ENCODE measurements at regions not wholly inside any gene's neighbourhood (a gene's known extent, or its start where the extent isn't known, plus 50 kb on each side); places are given as distances from the start of the nearest gene placed in this dataset.
A peak's percentile ranks its signal among the peaks of the same experiment; 100 is the strongest.

DNA sequence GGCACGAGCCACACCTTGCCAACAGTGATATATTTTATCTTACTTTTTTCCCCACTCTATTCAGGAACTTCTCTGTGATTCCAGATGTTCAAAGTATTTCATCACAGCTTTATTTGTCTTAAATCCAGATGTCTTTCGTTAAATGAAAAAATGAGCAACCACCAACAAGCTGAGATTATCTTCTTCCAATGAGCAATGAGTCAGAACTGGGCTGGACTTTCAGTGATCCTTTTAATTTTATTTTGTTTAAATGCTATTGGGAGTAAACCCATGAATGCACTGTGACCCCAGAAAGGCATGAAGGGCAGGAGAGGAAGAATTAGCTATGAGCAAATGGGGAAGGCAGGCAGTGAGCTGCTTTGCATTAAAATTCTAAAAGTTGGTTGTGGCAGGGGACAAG is 77.6 kb upstream of the IMMP2L start:
- H3K36me3 Mint-ChIP-seq (ENCODE audit: low read depth), result no peaks in the 10 kb centered on the region
- H3K4me3 Mint-ChIP-seq, result no peak overlapping the region
- peaks cover 7% of the 10 kb centered on the region for H3K9me3 Mint-ChIP-seq
- peak overlapping the region; percentile 17 for H3K27ac Mint-ChIP-seq
- no peak for DNase-seq
- H3K4me1 Mint-ChIP-seq, result no peaks in the 10 kb centered on the region
- TF ChIP-seq, protein P1, sequence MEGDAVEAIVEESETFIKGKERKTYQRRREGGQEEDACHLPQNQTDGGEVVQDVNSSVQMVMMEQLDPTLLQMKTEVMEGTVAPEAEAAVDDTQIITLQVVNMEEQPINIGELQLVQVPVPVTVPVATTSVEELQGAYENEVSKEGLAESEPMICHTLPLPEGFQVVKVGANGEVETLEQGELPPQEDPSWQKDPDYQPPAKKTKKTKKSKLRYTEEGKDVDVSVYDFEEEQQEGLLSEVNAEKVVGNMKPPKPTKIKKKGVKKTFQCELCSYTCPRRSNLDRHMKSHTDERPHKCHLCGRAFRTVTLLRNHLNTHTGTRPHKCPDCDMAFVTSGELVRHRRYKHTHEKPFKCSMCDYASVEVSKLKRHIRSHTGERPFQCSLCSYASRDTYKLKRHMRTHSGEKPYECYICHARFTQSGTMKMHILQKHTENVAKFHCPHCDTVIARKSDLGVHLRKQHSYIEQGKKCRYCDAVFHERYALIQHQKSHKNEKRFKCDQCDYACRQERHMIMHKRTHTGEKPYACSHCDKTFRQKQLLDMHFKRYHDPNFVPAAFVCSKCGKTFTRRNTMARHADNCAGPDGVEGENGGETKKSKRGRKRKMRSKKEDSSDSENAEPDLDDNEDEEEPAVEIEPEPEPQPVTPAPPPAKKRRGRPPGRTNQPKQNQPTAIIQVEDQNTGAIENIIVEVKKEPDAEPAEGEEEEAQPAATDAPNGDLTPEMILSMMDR (IDR thresholded peaks at IDR 0.05), result no peak
- H3K27me3 Mint-ChIP-seq (ENCODE audit: low read depth, poor library complexity), result no peaks in the 10 kb centered on the region

GRCh38 chr7:111638078-111638477 is 75.8 kb upstream of the IMMP2L start:
- DNase-seq, result no peak
- H3K27me3 Mint-ChIP-seq (ENCODE audit: low read depth, poor library complexity), result no peaks in the 10 kb centered on the region
- TF ChIP-seq, protein P1 (IDR thresholded peaks at IDR 0.05), result no peak
- H3K9me3 Mint-ChIP-seq, result peaks cover 5% of the 10 kb centered on the region
- H3K27ac Mint-ChIP-seq, result peak overlapping the region; percentile 58
- no peaks in the 10 kb centered on the region for H3K4me1 Mint-ChIP-seq
- no peaks in the 10 kb centered on the region for H3K36me3 Mint-ChIP-seq (ENCODE audit: low read depth)
- H3K4me3 Mint-ChIP-seq, result no peak overlapping the region

DNA sequence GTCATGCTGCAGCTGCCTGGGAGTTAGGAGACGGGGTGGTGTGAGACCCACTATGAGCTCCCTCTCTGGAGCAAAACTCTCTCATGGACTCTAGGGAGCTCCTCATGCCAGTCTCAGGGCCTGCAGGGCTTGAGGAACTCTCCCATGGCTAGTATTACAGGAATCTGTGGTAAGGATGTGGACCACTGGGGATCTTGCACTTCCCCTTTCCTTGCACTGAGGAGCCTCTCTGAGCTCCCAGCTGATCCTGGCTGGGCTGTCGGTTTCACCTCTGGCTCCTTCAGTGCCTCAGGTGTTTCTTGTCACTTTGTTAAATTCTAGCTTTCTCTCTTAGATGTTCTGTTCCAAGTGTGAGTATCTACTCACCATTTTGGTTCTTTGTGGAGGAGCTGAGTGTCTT is 71.6 kb upstream of the IMMP2L start:
- TF ChIP-seq, protein P1 (IDR thresholded peaks at IDR 0.05), result no peak
- H3K4me1 Mint-ChIP-seq, result no peaks in the 10 kb centered on the region
- peaks cover 5% of the 10 kb centered on the region for H3K36me3 Mint-ChIP-seq (ENCODE audit: low read depth)

DNA sequence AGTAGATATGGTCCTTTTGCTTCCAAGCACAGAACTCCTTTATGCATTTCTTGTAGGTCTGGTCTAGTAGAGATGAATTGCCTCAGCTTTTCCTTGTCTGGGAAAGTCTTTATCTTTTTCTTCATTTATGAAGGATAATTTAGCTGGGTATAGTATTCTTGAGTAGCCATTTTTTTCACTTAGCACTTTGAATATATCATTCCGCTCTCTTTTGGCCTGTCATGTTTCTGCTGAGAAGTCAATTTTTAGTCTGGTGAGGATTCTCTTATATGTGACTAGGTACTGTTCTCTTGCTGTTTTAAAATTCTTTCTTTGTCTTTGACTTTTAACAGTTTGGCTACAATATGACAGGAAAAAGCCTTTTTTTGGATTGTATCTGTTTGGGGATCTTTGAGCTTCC is 68.6 kb upstream of the IMMP2L start:
- Mint-ChIP-seq H3K36me3 (ENCODE audit: low read depth) (peaks cover 5% of the 10 kb centered on the region), H3K9me3 (peaks cover 29% of the 10 kb centered on the region), H3K4me3 (no peak overlapping the region), H3K27ac (no peak overlapping the region), H3K27me3 (ENCODE audit: low read depth, poor library complexity) (peaks cover 6% of the 10 kb centered on the region), H3K4me1 (no peaks in the 10 kb centered on the region)
- no peak for DNase-seq
- TF ChIP-seq, protein P1 (IDR thresholded peaks at IDR 0.05), result no peak

More for the DNA sequence above, 71.6 kb upstream of the IMMP2L start:
- peaks cover 29% of the 10 kb centered on the region for H3K9me3 Mint-ChIP-seq
- H3K27ac Mint-ChIP-seq, result no peak overlapping the region
- H3K27me3 Mint-ChIP-seq (ENCODE audit: low read depth, poor library complexity), result peaks cover 3% of the 10 kb centered on the region
- no peak for DNase-seq
- H3K4me3 Mint-ChIP-seq, result no peak overlapping the region

GRCh38 chr7:111622084-111622483 is 59.8 kb upstream of the IMMP2L start:
- no peaks in the 10 kb centered on the region for H3K4me1 Mint-ChIP-seq
- TF ChIP-seq, protein P1 (IDR thresholded peaks at IDR 0.05), result no peak

More at GRCh38 chr7:111622084-111622483, 59.8 kb upstream of the IMMP2L start:
- DNase-seq, result no peak
- H3K9me3 Mint-ChIP-seq, result peaks cover 2% of the 10 kb centered on the region
- peaks cover 3% of the 10 kb centered on the region for H3K27me3 Mint-ChIP-seq (ENCODE audit: low read depth, poor library complexity)
- no peaks in the 10 kb centered on the region for H3K36me3 Mint-ChIP-seq (ENCODE audit: low read depth)
- H3K27ac Mint-ChIP-seq, result no peak overlapping the region
- H3K4me3 Mint-ChIP-seq, result no peak overlapping the region

Data from nephron progenitor cell (in vitro differentiated cells).